ENCODE measurements at regions not wholly inside any gene's neighbourhood (a gene's known extent, or its start where the extent isn't known, plus 50 kb on each side); places are given as distances from the start of the nearest gene placed in this dataset.
A peak's percentile ranks its signal among the peaks of the same experiment; 100 is the strongest.

- Histone ChIP-seq H3K36me3 (ENCODE audit: control insufficient read depth, insufficient read depth, low read length) (no peaks in the 10 kb centered on the region), H3K9me3 (ENCODE audit: control insufficient read depth, low read depth, low read length) (no peaks in the 10 kb centered on the region), H3K4me3 (ENCODE audit: low read length) (no peak overlapping the region), H3K27me3 (ENCODE audit: control insufficient read depth, insufficient read depth, low read length) (no peaks in the 10 kb centered on the region), H3K27ac (ENCODE audit: low read length) (no peak overlapping the region), H3K4me1 (ENCODE audit: control insufficient read depth, insufficient read depth, low read length) (no peaks in the 10 kb centered on the region)
- no CpG with 5 or more reads among the region's 7 CpGs for WGBS (ENCODE audit: insufficient coverage, low lambda C conversion rate)
- DNase-seq = no peak
These were observed 82.7 kb downstream of the THAP12 start for GRCh38 chr11:76298255-76298654.

GRCh38 chr11:76296731-76297542 is 84.0 kb downstream of the THAP12 start:
- no peak for DNase-seq
- Histone ChIP-seq H3K36me3 (ENCODE audit: control insufficient read depth, insufficient read depth, low read length) (no peaks in the 10 kb centered on the region), H3K9me3 (ENCODE audit: control insufficient read depth, low read depth, low read length) (peaks cover 3% of the 10 kb centered on the region), H3K4me1 (ENCODE audit: control insufficient read depth, insufficient read depth, low read length) (no peaks in the 10 kb centered on the region), H3K27ac (ENCODE audit: low read length) (no peak overlapping the region), H3K27me3 (ENCODE audit: control insufficient read depth, insufficient read depth, low read length) (no peaks in the 10 kb centered on the region), H3K4me3 (ENCODE audit: low read length) (no peak overlapping the region)
- WGBS (ENCODE audit: insufficient coverage, low lambda C conversion rate) = no CpG with 5 or more reads among the region's 12 CpGs

DNA sequence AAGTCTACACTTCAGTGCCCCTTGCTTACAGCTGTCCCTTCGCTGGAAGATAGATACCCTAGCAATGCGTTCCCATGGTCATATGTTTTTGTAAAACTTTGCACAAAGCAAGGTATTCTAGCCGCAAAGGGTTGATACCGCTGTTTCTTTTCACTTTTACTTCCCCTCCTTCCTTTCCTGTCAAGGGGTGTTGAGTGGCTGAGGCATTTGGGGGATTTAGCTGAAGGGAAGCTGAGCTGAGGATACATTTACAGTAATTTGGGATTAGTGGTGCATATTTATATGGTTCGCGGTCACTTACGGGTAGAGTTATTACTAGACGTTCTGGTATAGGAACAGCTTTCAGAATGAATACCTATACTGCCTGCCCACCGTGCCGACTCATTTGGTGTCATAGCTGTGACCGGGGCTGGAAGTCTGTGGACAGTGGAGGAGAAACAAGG is 86.9 kb upstream of the WNT11 start:
- H3K4me3 ChIP-seq (ENCODE audit: low read length) = no peak overlapping the region
- no peak for DNase-seq
- H3K27ac ChIP-seq (ENCODE audit: low read length) = no peak overlapping the region
- H3K27me3 ChIP-seq (ENCODE audit: control insufficient read depth, insufficient read depth, low read length) = no peaks in the 10 kb centered on the region
- H3K36me3 ChIP-seq (ENCODE audit: control insufficient read depth, insufficient read depth, low read length) = no peaks in the 10 kb centered on the region
- 80% methylated on average over 1 of the region's 11 CpGs for WGBS (ENCODE audit: insufficient coverage, low lambda C conversion rate)
- no peaks in the 10 kb centered on the region for H3K4me1 ChIP-seq (ENCODE audit: control insufficient read depth, insufficient read depth, low read length)
- peaks cover 3% of the 10 kb centered on the region for H3K9me3 ChIP-seq (ENCODE audit: control insufficient read depth, low read depth, low read length)

DNA sequence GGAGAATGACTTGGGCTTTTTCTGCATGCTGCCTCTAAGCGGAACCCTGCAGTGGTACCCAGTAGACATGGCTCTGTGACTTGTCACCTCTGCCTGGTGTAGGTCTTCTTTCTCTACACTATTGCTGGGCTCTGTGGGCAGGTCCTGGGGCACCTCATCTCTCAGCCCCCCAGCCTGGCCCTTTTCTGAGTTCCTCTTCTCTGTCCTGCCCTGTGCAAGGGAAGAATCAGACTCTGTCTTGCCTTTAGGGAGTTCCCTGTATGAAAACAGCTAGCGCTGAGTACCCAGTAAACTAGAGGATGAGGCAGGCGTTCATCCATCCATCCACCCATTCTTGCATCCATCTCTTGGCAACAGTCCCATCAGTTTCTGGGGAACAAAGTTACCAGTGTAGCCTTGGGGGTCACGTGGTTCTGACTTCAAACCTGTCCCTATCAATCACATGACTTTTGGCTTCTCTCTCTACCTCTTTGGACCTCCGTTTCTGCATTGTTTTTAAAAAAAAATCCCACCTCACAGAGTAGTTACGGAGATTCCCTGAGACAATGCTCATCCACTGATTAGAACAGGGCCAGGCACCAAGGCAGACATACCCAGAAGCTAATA is 86.4 kb upstream of the WNT11 start:
- 100% methylated on average over 1 of the region's 6 CpGs for WGBS (ENCODE audit: insufficient coverage, low lambda C conversion rate)
- DNase-seq = no peak
- Histone ChIP-seq H3K27me3 (ENCODE audit: control insufficient read depth, insufficient read depth, low read length) (no peaks in the 10 kb centered on the region), H3K4me3 (ENCODE audit: low read length) (no peak overlapping the region), H3K36me3 (ENCODE audit: control insufficient read depth, insufficient read depth, low read length) (no peaks in the 10 kb centered on the region), H3K4me1 (ENCODE audit: control insufficient read depth, insufficient read depth, low read length) (no peaks in the 10 kb centered on the region), H3K27ac (ENCODE audit: low read length) (no peak overlapping the region), H3K9me3 (ENCODE audit: control insufficient read depth, low read depth, low read length) (peaks cover 3% of the 10 kb centered on the region)

DNA sequence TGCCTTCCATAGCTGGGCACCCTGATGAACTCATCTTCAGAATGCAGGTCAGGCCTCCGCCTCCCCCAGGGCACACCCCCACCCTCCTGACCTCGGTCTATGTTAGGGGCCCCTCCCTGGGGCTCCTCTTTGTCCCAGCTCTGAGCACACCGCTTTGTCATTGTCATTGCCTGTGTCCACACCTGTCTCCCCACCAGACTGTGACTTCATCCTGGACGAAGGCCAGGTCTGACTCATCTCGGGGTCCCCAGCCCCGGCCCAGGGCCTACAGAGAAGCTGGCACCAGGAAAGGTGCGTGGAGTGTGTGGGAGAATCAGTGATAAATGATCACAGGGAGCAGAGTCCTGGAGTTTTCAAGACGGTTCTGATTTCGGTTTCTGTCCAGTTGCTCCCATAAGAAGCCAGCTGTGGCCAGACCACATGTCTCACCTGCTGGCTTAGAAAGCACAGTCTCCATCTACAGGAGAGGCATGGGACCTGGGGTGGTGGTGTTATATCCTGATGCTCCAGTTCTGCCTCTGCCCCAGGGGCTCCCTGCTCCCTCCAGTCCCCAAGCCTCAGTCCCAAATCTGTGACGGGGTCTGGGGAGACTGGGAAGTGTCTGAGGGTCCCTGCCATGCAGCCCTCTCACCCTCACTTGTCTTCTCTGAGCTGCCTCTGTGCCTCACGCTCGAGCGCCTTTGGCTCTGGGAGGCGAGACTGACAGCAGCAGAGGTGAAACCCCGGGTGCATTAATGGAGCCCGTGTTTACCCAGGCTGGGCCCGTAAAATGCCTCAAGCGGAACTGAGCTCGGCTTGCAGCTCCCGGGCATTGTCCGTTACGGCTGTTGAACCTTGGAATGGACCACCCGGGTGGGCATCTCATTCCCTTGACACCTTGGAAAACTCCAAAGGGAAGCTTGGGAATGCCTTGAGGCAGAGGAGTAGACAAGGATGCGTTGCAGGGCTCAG is 85.5 kb upstream of the WNT11 start:
- no peaks in the 10 kb centered on the region for H3K4me1 ChIP-seq (ENCODE audit: control insufficient read depth, insufficient read depth, low read length)
- no peaks in the 10 kb centered on the region for H3K27me3 ChIP-seq (ENCODE audit: control insufficient read depth, insufficient read depth, low read length)
- peaks cover 3% of the 10 kb centered on the region for H3K9me3 ChIP-seq (ENCODE audit: control insufficient read depth, low read depth, low read length)
- H3K27ac ChIP-seq (ENCODE audit: low read length) = no peak overlapping the region
- WGBS (ENCODE audit: insufficient coverage, low lambda C conversion rate) = no CpG with 5 or more reads among the region's 24 CpGs
- H3K36me3 ChIP-seq (ENCODE audit: control insufficient read depth, insufficient read depth, low read length) = no peaks in the 10 kb centered on the region
- no peak overlapping the region for H3K4me3 ChIP-seq (ENCODE audit: low read length)
- peak; percentile 23 to 88 for DNase-seq

GRCh38 chr11:76288166-76288980 is 82.1 kb upstream of the WNT11 start:
- H3K36me3 ChIP-seq (ENCODE audit: control insufficient read depth, insufficient read depth, low read length) = no peaks in the 10 kb centered on the region

GRCh38 chr11:76287227-76287626 is 80.9 kb upstream of the WNT11 start:
- WGBS (ENCODE audit: insufficient coverage, low lambda C conversion rate) = no CpG with 5 or more reads among the region's 10 CpGs
- no peak for DNase-seq
- H3K36me3 ChIP-seq (ENCODE audit: control insufficient read depth, insufficient read depth, low read length) = no peaks in the 10 kb centered on the region
- no peak overlapping the region for H3K4me3 ChIP-seq (ENCODE audit: low read length)
- peaks cover 2% of the 10 kb centered on the region for H3K9me3 ChIP-seq (ENCODE audit: control insufficient read depth, low read depth, low read length)
- no peaks in the 10 kb centered on the region for H3K27me3 ChIP-seq (ENCODE audit: control insufficient read depth, insufficient read depth, low read length)
- H3K4me1 ChIP-seq (ENCODE audit: control insufficient read depth, insufficient read depth, low read length) = no peaks in the 10 kb centered on the region
- H3K27ac ChIP-seq (ENCODE audit: low read length) = no peak overlapping the region

More at GRCh38 chr11:76288166-76288980, 82.1 kb upstream of the WNT11 start:
- Histone ChIP-seq H3K9me3 (ENCODE audit: control insufficient read depth, low read depth, low read length) (peaks cover 3% of the 10 kb centered on the region), H3K4me3 (ENCODE audit: low read length) (no peak overlapping the region), H3K27me3 (ENCODE audit: control insufficient read depth, insufficient read depth, low read length) (no peaks in the 10 kb centered on the region), H3K27ac (ENCODE audit: low read length) (no peak overlapping the region), H3K4me1 (ENCODE audit: control insufficient read depth, insufficient read depth, low read length) (no peaks in the 10 kb centered on the region)
- DNase-seq = no peak
- no CpG with 5 or more reads among the region's 21 CpGs for WGBS (ENCODE audit: insufficient coverage, low lambda C conversion rate)

GRCh38 chr11:76285397-76286104 is 79.2 kb upstream of the WNT11 start:
- no peaks in the 10 kb centered on the region for H3K27me3 ChIP-seq (ENCODE audit: control insufficient read depth, insufficient read depth, low read length)
- H3K36me3 ChIP-seq (ENCODE audit: control insufficient read depth, insufficient read depth, low read length) = no peaks in the 10 kb centered on the region
- no peaks in the 10 kb centered on the region for H3K9me3 ChIP-seq (ENCODE audit: control insufficient read depth, low read depth, low read length)
- H3K27ac ChIP-seq (ENCODE audit: low read length) = no peak overlapping the region
- H3K4me1 ChIP-seq (ENCODE audit: control insufficient read depth, insufficient read depth, low read length) = no peaks in the 10 kb centered on the region
- WGBS (ENCODE audit: insufficient coverage, low lambda C conversion rate) = no CpG with 5 or more reads among the region's 6 CpGs
- H3K4me3 ChIP-seq (ENCODE audit: low read length) = no peak overlapping the region
- DNase-seq = no peak

- H3K27me3 ChIP-seq (ENCODE audit: control insufficient read depth, insufficient read depth, low read length) = no peaks in the 10 kb centered on the region
- H3K4me3 ChIP-seq (ENCODE audit: low read length) = no peak overlapping the region
- no peak for DNase-seq
- no peaks in the 10 kb centered on the region for H3K9me3 ChIP-seq (ENCODE audit: control insufficient read depth, low read depth, low read length)
- no peak overlapping the region for H3K27ac ChIP-seq (ENCODE audit: low read length)
- H3K4me1 ChIP-seq (ENCODE audit: control insufficient read depth, insufficient read depth, low read length) = no peaks in the 10 kb centered on the region
- H3K36me3 ChIP-seq (ENCODE audit: control insufficient read depth, insufficient read depth, low read length) = no peaks in the 10 kb centered on the region
- no CpG with 5 or more reads among the region's 8 CpGs for WGBS (ENCODE audit: insufficient coverage, low lambda C conversion rate)
These were observed 77.9 kb upstream of the WNT11 start for GRCh38 chr11:76284161-76284560.

All from large intestine (tissue), 3 donors.